GM23248 (cell line): ENCODE measurements at regions not wholly inside any gene's neighbourhood (a gene's known extent, or its start where the extent isn't known, plus 50 kb on each side); places are given as distances from the start of the nearest gene placed in this dataset.
"Not testable (repeated sequence)": the region's sequence is repeated elsewhere in the genome, so short reads cannot be mapped to it uniquely, and the experiment has no call there.

Source experiments
- EZH2 ChIP-seq: fragments of 200-600 bp; sonication (generic); IDR thresholded peaks from 2 replicates; pipeline ENCODE4 v1.6.1; 2018; ENCODE audit warnings: antibody characterized with exemption, mild to moderate bottlenecking; ENCODE audit not compliant: insufficient read depth, poor library complexity, severe bottlenecking
- EZH2phosphoT487 ChIP-seq: fragments of 200-600 bp; sonication (generic); IDR thresholded peaks from 2 replicates; pipeline ENCODE4 v1.6.1; 2018; ENCODE audit warnings: antibody characterized with exemption, moderate library complexity, mild to moderate bottlenecking, low read depth; ENCODE audit not compliant: insufficient read depth

GRCh38 chr15:20065508-20065907 is 476.1 kb downstream of the GOLGA6L6 start:
- TF ChIP-seq EZH2, EZH2phosphoT487: not testable (repeated sequence)
